HCT116 (cell line): ENCODE measurements at regions not wholly inside any gene's neighbourhood (a gene's known extent, or its start where the extent isn't known, plus 50 kb on each side); places are given as distances from the start of the nearest gene placed in this dataset.

Experiments
- ATAC-seq: fragments of 200-7000 bp; cut with Tn5 transposase; 2 replicates; pipeline ENCODE4 v1.9.1; 2020; ENCODE audit warnings: mild to moderate bottlenecking, moderate library complexity
- BruUV-seq: library from RNA; stranded (reverse); fragments of 400-500 nt; replicated peaks from 2 replicates; lab custom pipeline; 2021; lab: Mats Ljungman, UMichigan
- CTCF ChIA-PET: fragments of 300-600 bp; sonication (Branson Sonifier 250); formaldehyde crosslinking; loops from one replicate; lab custom pipeline; 2021; ENCODE audit warnings: antibody characterized with exemption; lab: Charles Lee
- POLR2A ChIA-PET: fragments of 300-600, 350-600 bp; sonication (Branson Sonifier 250); formaldehyde crosslinking; loops from one replicate; lab custom pipeline; 2021; ENCODE audit warnings: antibody characterized with exemption; lab: Charles Lee
- RAD21 ChIA-PET, 2 experiments: fragments of 300-600 bp; sonication (Branson Sonifier 250); formaldehyde crosslinking; loops; one replicate each; lab custom pipeline; 2023; ENCODE audit warnings: low total read pairs in 2 of 2; ENCODE audit not compliant: uncharacterized antibody in 2 of 2, unreplicated experiment in 2 of 2, low non-redundant PET in 1 of 2; lab: Charles Lee
- DNase-seq: peaks from one replicate; pipeline ENCODE4 v3.0.0-alpha.2; 2010; ENCODE audit warnings: low read depth, low spot score
- H2AFZ ChIP-seq: fragments of 200-600 bp; shearing (Covaris generic), sonication (generic); 2 replicates; pipeline ENCODE4 v1.6.1; 2017; ENCODE audit warnings: low read depth, mixed run types, mixed read lengths, antibody characterized with exemption, low read length; ENCODE audit not compliant: poor library complexity, severe bottlenecking
- H3K27ac ChIP-seq: 2 replicates; pipeline ENCODE4 v1.5.1; 2012; ENCODE audit warnings: low read depth, low read length
- H3K27me3 ChIP-seq: fragments of 200-600 bp; sonication (generic); 2 replicates; pipeline ENCODE4 v1.6.1; 2016; ENCODE audit warnings: mixed run types, low read length, mixed read lengths; ENCODE audit not compliant: insufficient read depth
- H3K36me3 ChIP-seq, 2 experiments: fragments of 200-500 bp in 1 of 2; fragments of 200-600 bp in 1 of 2; sonication (Bioruptor generic) in 1 of 2; sonication (generic) in 1 of 2; 2 replicates each; pipeline versions ENCODE4 v1.5.1 to v1.6.1; 2014 to 2016; ENCODE audit warnings: low read length in 2 of 2, inconsistent platforms in 1 of 2, mixed read lengths in 1 of 2, mixed run types in 1 of 2; ENCODE audit not compliant: insufficient read depth in 2 of 2, control insufficient read depth in 1 of 2
- H3K4me1 ChIP-seq, 2 experiments: fragments of 200-600 bp in 1 of 2; sonication (generic) in 1 of 2; 2 replicates each; pipeline versions ENCODE4 v1.5.1 to v1.6.1; 2012 to 2017; ENCODE audit warnings: low read length in 2 of 2, inconsistent platforms in 1 of 2, mild to moderate bottlenecking in 1 of 2, mixed read lengths in 1 of 2, mixed run types in 1 of 2, moderate library complexity in 1 of 2; ENCODE audit not compliant: insufficient read depth in 2 of 2, control insufficient read depth in 1 of 2
- H3K4me2 ChIP-seq: fragments of 200-600 bp; sonication (generic); 2 replicates; pipeline ENCODE4 v1.6.1; 2017; ENCODE audit warnings: mixed run types, low read length, mixed read lengths
- H3K4me3 ChIP-seq, 2 experiments: fragments of 200-600 bp in 1 of 2; sonication (generic) in 1 of 2; replicated peaks in 1 of 2; 2 replicates each; pipeline ENCODE4 v1.5.1; 2011 to 2016; ENCODE audit warnings: low read length in 2 of 2, control low read depth in 1 of 2, low read depth in 1 of 2, mild to moderate bottlenecking in 1 of 2, mixed read lengths in 1 of 2, mixed run types in 1 of 2
- H3K79me2 ChIP-seq: fragments of 200-600 bp; sonication (generic); 2 replicates; pipeline ENCODE4 v1.6.1; 2017; ENCODE audit warnings: mild to moderate bottlenecking, mixed run types, low read length, moderate library complexity, mixed read lengths; ENCODE audit not compliant: insufficient read depth
- H3K9ac ChIP-seq: fragments of 200-600 bp; sonication (generic); 2 replicates; pipeline ENCODE4 v1.6.1; 2016; ENCODE audit warnings: low read length, mixed read lengths
- H3K9me2 ChIP-seq: fragments of 200-600 bp; sonication (generic), shearing (Covaris generic); 2 replicates; pipeline ENCODE4 v1.6.1; 2017; ENCODE audit warnings: mixed run types, mild to moderate bottlenecking, moderate library complexity; ENCODE audit not compliant: insufficient read depth
- H3K9me3 ChIP-seq, 2 experiments: fragments of 200-500 bp in 1 of 2; fragments of 200-600 bp in 1 of 2; sonication (Bioruptor generic) in 1 of 2; sonication (generic) in 1 of 2; 2 replicates each; pipeline ENCODE4 v1.6.1; 2014 to 2017; ENCODE audit warnings: low read length in 2 of 2, mixed read lengths in 2 of 2, inconsistent platforms in 1 of 2, low read depth in 1 of 2, mild to moderate bottlenecking in 1 of 2, mixed run types in 1 of 2, moderate library complexity in 1 of 2; ENCODE audit not compliant: control insufficient read depth in 1 of 2, insufficient read depth in 1 of 2
- H4K20me1 ChIP-seq: fragments of 200-600 bp; sonication (generic), shearing (Covaris generic); 2 replicates; pipeline ENCODE4 v1.6.1; 2017; ENCODE audit warnings: mixed run types, mild to moderate bottlenecking, moderate library complexity; ENCODE audit not compliant: insufficient read depth
- FOSL1 ChIP-seq: IDR thresholded peaks from 2 replicates; pipeline ENCODE4 v1.6.1; 2012; ENCODE audit warnings: low read depth
- JUND ChIP-seq: IDR thresholded peaks from 2 replicates; pipeline ENCODE4 v1.6.1; 2012
- POLR2AphosphoS5 ChIP-seq: IDR thresholded peaks from 2 replicates; pipeline ENCODE4 v1.6.1; 2011; ENCODE audit warnings: mild to moderate bottlenecking, low read depth, low read length, moderate library complexity
- RAD21 ChIP-seq: IDR thresholded peaks from 2 replicates; pipeline ENCODE4 v1.6.1; 2012; ENCODE audit warnings: low read depth, mild to moderate bottlenecking
- SIN3A ChIP-seq: IDR thresholded peaks from 2 replicates; pipeline ENCODE4 v1.6.1; 2012; ENCODE audit warnings: low read depth
- SRF ChIP-seq: IDR thresholded peaks from 2 replicates; pipeline ENCODE4 v1.6.1; 2012; ENCODE audit warnings: low read depth
- YY1 ChIP-seq: IDR thresholded peaks from 2 replicates; pipeline ENCODE4 v1.6.1; 2011; ENCODE audit warnings: low read length, low read depth, moderate library complexity, mild to moderate bottlenecking; ENCODE audit not compliant: insufficient replicate concordance; ENCODE audit errors: extremely low read depth
- ZBTB33 ChIP-seq: IDR thresholded peaks from 2 replicates; pipeline ENCODE4 v1.6.1; 2011; ENCODE audit warnings: mild to moderate bottlenecking, low read length, moderate library complexity; ENCODE audit not compliant: insufficient replicate concordance; ENCODE audit errors: extremely low read depth
- intact Hi-C: fragments of 100-400 bp; cut with micrococcal nuclease; formaldehyde crosslinking; loops from 2 replicates; pipeline ENCODE4 v1.10.0; 2022
- TF ChIP-seq, protein P1 (sequence below): IDR thresholded peaks from 2 replicates; pipeline ENCODE4 v1.6.1; 2012; ENCODE audit warnings: low read depth
- TF ChIP-seq, protein P2 (sequence below), 3 experiments: fragments of 200-600 bp in 1 of 3; sonication (generic) in 1 of 3; IDR thresholded peaks in 2 of 3; conservative IDR thresholded peaks in 1 of 3; 2 replicates each; pipeline ENCODE4 v1.5.1; 2012 to 2017; ENCODE audit warnings: low read depth in 2 of 3, low read length in 2 of 3, antibody characterized with exemption in 1 of 3, borderline replicate concordance in 1 of 3, control low read depth in 1 of 3, mild to moderate bottlenecking in 1 of 3, mixed read lengths in 1 of 3, mixed run types in 1 of 3, moderate library complexity in 1 of 3; ENCODE audit not compliant: insufficient read depth in 1 of 3

DNA sequence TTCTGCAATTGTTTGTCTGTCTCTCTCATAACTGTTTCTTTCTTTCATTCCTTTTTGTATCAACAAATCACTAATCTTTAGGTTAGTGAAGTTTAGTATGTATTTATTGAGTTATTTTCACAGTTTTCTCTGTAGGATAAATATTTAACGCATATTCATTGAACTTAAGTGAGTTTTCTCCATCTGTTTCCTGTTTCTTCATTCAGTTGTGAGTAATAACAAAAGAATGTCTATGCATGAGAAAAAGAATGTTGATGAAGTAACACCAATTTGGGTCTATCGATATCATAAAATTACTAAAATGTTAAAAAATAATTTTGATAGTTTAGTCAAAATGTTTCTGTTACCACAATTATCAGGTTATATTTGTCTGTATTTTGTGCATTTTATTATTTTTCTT, 948.0 kb downstream of the DSC3 start:
- CTCF ChIA-PET, result no interaction called here
- no TSS peak for BruUV-seq

More for the DNA sequence above, 948.0 kb downstream of the DSC3 start:
- no peak overlapping the region for H3K4me2 ChIP-seq
- intact Hi-C loops, result no loop called here
- H3K9ac ChIP-seq, result no peak overlapping the region
- no peaks in the 10 kb centered on the region for H3K9me3 ChIP-seq
- POLR2A ChIA-PET, result no interaction called here
- RAD21 ChIA-PET, result no interaction called here
- no peak overlapping the region for H2AFZ ChIP-seq
- no peak overlapping the region for H3K27ac ChIP-seq
- no peaks in the 10 kb centered on the region for H3K4me1 ChIP-seq
- H3K27me3 ChIP-seq, result no peaks in the 10 kb centered on the region
- H3K36me3 ChIP-seq, result no peaks in the 10 kb centered on the region
- H3K79me2 ChIP-seq, result no peaks in the 10 kb centered on the region
- no peaks in the 10 kb centered on the region for H3K9me2 ChIP-seq
- ATAC-seq, result no peak
- no peak for TF ChIP-seq RAD21
- no peak for TF ChIP-seq JUND
- TF ChIP-seq SRF, result no peak
- TF ChIP-seq FOSL1, result no peak
- TF ChIP-seq ZBTB33, result no peak
- TF ChIP-seq POLR2AphosphoS5, result no peak
- TF ChIP-seq, protein P1, sequence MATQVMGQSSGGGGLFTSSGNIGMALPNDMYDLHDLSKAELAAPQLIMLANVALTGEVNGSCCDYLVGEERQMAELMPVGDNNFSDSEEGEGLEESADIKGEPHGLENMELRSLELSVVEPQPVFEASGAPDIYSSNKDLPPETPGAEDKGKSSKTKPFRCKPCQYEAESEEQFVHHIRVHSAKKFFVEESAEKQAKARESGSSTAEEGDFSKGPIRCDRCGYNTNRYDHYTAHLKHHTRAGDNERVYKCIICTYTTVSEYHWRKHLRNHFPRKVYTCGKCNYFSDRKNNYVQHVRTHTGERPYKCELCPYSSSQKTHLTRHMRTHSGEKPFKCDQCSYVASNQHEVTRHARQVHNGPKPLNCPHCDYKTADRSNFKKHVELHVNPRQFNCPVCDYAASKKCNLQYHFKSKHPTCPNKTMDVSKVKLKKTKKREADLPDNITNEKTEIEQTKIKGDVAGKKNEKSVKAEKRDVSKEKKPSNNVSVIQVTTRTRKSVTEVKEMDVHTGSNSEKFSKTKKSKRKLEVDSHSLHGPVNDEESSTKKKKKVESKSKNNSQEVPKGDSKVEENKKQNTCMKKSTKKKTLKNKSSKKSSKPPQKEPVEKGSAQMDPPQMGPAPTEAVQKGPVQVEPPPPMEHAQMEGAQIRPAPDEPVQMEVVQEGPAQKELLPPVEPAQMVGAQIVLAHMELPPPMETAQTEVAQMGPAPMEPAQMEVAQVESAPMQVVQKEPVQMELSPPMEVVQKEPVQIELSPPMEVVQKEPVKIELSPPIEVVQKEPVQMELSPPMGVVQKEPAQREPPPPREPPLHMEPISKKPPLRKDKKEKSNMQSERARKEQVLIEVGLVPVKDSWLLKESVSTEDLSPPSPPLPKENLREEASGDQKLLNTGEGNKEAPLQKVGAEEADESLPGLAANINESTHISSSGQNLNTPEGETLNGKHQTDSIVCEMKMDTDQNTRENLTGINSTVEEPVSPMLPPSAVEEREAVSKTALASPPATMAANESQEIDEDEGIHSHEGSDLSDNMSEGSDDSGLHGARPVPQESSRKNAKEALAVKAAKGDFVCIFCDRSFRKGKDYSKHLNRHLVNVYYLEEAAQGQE, result no peak
- TF ChIP-seq, protein P2, sequence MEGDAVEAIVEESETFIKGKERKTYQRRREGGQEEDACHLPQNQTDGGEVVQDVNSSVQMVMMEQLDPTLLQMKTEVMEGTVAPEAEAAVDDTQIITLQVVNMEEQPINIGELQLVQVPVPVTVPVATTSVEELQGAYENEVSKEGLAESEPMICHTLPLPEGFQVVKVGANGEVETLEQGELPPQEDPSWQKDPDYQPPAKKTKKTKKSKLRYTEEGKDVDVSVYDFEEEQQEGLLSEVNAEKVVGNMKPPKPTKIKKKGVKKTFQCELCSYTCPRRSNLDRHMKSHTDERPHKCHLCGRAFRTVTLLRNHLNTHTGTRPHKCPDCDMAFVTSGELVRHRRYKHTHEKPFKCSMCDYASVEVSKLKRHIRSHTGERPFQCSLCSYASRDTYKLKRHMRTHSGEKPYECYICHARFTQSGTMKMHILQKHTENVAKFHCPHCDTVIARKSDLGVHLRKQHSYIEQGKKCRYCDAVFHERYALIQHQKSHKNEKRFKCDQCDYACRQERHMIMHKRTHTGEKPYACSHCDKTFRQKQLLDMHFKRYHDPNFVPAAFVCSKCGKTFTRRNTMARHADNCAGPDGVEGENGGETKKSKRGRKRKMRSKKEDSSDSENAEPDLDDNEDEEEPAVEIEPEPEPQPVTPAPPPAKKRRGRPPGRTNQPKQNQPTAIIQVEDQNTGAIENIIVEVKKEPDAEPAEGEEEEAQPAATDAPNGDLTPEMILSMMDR (IDR thresholded peaks at IDR 0.05 in 2 of 3, conservative IDR thresholded peaks at IDR 0.05 in 1 of 3; ENCODE audit: borderline replicate concordance in 1 of 3, insufficient read depth in 1 of 3, low read depth in 2 of 3, low read length in 2 of 3), result no peak
- no peak for TF ChIP-seq YY1
- no peak for TF ChIP-seq SIN3A
- no peak overlapping the region for H3K4me3 ChIP-seq
- no peak for DNase-seq
- no peaks in the 10 kb centered on the region for H4K20me1 ChIP-seq
